ENCODE measurements at regions not wholly inside any gene's neighbourhood (a gene's known extent, or its start where the extent isn't known, plus 50 kb on each side); places are given as distances from the start of the nearest gene placed in this dataset.

DNA sequence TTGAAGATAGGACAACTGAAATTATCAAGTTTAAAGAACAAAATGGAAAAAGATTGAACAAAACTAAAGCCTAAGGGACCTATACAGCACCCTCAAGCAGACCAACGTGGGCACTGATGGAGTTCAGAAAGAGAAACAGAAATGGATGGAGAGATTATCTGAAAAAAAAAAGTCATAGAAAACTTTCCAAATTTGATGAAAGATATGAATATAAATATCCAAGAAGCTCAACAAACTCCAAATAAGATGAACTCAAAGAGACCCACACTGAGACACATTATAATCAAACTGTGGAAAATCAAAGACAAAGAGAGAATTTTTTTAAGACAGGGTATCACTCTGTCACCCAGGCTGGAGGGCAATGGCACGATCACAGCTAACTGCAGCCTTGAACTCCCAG, 128.6 kb upstream of the PUM3 start:
- TF ChIP-seq, protein P1, sequence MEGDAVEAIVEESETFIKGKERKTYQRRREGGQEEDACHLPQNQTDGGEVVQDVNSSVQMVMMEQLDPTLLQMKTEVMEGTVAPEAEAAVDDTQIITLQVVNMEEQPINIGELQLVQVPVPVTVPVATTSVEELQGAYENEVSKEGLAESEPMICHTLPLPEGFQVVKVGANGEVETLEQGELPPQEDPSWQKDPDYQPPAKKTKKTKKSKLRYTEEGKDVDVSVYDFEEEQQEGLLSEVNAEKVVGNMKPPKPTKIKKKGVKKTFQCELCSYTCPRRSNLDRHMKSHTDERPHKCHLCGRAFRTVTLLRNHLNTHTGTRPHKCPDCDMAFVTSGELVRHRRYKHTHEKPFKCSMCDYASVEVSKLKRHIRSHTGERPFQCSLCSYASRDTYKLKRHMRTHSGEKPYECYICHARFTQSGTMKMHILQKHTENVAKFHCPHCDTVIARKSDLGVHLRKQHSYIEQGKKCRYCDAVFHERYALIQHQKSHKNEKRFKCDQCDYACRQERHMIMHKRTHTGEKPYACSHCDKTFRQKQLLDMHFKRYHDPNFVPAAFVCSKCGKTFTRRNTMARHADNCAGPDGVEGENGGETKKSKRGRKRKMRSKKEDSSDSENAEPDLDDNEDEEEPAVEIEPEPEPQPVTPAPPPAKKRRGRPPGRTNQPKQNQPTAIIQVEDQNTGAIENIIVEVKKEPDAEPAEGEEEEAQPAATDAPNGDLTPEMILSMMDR (IDR thresholded peaks at IDR 0.05; ENCODE audit: unreplicated experiment), result no peak
- H3K9me3 Mint-ChIP-seq (ENCODE audit: unreplicated experiment), result no peaks in the 10 kb centered on the region
- H3K36me3 Mint-ChIP-seq (ENCODE audit: low read depth, unreplicated experiment), result no peaks in the 10 kb centered on the region
- DNase-seq (ENCODE audit: low spot score), result no peak
- H3K4me3 Mint-ChIP-seq (ENCODE audit: unreplicated experiment), result no peak overlapping the region
- peaks cover 2% of the 10 kb centered on the region for H3K27me3 Mint-ChIP-seq (ENCODE audit: unreplicated experiment)
- H3K27ac Mint-ChIP-seq (ENCODE audit: unreplicated experiment), result no peak overlapping the region
- no peaks in the 10 kb centered on the region for H3K4me1 Mint-ChIP-seq (ENCODE audit: unreplicated experiment)

DNA sequence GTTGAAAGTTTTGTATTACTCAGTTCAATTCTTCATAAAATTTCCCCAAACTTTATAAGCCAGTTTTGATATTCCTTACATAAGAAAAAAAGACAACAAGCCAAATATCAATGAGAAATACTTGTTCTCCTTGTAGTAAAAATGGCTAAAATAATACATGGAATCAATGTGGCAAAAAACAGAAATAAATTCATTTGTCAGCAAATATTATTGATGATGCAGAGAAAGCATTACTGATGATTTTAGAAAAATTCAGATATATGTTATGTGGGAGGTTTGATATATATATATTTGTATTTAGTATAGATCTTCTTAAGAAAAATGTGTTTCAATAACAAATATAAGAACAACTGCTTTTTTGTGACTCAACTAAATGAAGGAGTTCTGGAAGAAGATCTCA, 127.0 kb upstream of the PUM3 start:
- Mint-ChIP-seq H3K4me3 (ENCODE audit: unreplicated experiment) (no peak overlapping the region), H3K4me1 (ENCODE audit: unreplicated experiment) (no peaks in the 10 kb centered on the region), H3K27me3 (ENCODE audit: unreplicated experiment) (peaks cover 2% of the 10 kb centered on the region), H3K27ac (ENCODE audit: unreplicated experiment) (no peak overlapping the region), H3K9me3 (ENCODE audit: unreplicated experiment) (no peaks in the 10 kb centered on the region), H3K36me3 (ENCODE audit: low read depth, unreplicated experiment) (no peaks in the 10 kb centered on the region)
- TF ChIP-seq, protein P1 (IDR thresholded peaks at IDR 0.05; ENCODE audit: unreplicated experiment), result no peak
- no peak for DNase-seq (ENCODE audit: low spot score)

DNA sequence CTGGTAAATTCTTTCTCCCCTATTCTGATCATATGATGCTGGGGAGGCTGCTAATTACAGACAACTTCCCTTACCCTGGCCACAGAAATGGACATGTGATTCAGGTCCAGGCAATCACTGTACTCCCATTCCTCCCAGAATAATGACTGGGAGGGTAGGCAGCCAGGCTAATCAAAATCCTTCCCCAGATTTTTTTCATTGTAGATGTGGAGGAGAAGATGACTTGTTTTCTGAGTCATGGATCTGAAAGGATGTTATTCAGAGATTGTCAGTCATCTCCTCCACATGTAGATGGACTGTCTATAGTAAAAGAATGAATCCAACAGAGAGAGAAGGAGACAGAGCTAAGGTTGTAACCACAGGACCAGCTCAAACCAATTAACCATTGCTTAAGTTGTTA, 123.9 kb upstream of the PUM3 start:
- DNase-seq (ENCODE audit: low spot score), result no peak
- TF ChIP-seq, protein P1 (IDR thresholded peaks at IDR 0.05; ENCODE audit: unreplicated experiment), result no peak
- peaks cover 2% of the 10 kb centered on the region for H3K27me3 Mint-ChIP-seq (ENCODE audit: unreplicated experiment)
- H3K36me3 Mint-ChIP-seq (ENCODE audit: low read depth, unreplicated experiment), result no peaks in the 10 kb centered on the region
- H3K4me3 Mint-ChIP-seq (ENCODE audit: unreplicated experiment), result no peak overlapping the region
- H3K27ac Mint-ChIP-seq (ENCODE audit: unreplicated experiment), result no peak overlapping the region
- no peaks in the 10 kb centered on the region for H3K4me1 Mint-ChIP-seq (ENCODE audit: unreplicated experiment)
- no peaks in the 10 kb centered on the region for H3K9me3 Mint-ChIP-seq (ENCODE audit: unreplicated experiment)

DNA sequence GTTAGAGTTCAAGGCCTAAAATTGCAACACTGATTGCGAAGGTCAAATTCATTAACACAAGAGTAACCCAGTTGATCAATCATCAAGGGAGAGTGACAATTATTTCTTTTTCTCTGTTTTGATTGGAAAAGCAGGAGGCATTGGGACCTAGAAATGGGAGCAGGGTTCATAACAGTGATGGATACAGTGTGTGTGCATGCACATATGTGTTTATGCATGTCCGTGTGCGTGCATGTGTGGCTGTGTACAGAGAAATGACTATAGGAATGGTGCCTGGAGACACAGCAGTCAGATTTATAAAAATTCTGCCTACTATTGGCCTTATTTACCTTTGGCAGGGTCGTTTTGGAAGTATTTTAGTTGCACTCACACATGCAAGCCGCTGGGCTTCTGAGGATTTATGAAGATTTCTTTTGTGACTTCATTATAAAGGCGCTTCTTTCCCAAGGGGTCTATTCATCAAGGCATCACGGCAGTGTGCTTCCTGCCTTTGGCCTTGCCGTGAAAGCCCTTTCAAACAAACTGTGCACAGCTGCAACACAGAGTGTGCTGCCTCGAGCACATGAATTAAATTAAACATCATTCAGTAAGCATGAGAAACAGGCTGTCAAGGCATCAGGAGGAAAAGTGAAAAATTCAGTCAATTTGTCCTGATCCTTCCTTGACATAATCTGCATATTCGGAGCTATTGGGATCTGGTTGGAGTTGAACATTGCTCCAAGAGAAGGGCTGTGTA, 122.8 kb upstream of the PUM3 start:
- TF ChIP-seq, protein P1 (IDR thresholded peaks at IDR 0.05; ENCODE audit: unreplicated experiment), result no peak
- no peak for DNase-seq (ENCODE audit: low spot score)
- Mint-ChIP-seq H3K4me1 (ENCODE audit: unreplicated experiment) (no peaks in the 10 kb centered on the region), H3K9me3 (ENCODE audit: unreplicated experiment) (no peaks in the 10 kb centered on the region), H3K4me3 (ENCODE audit: unreplicated experiment) (no peak overlapping the region), H3K36me3 (ENCODE audit: low read depth, unreplicated experiment) (no peaks in the 10 kb centered on the region), H3K27me3 (ENCODE audit: unreplicated experiment) (peaks cover 2% of the 10 kb centered on the region), H3K27ac (ENCODE audit: unreplicated experiment) (no peak overlapping the region)

DNA sequence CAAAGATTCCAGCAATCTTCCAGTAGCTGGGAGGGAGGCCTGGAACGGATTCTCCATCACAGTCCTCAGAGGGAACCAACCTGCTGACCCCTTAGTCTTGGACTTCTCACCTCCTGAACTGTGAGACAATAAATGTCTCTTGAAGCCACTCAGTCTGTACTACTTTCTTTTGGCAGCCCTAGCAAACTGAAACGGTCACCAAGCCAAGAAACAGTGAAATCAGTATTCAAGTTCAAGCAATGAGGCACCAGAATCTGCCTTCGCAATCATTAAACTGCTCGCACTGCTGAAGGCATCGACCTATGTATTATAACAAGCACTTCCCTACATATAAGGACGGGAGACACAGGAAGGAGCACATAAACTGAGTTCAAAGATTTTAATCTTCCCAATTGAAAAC, 120.6 kb upstream of the PUM3 start:
- TF ChIP-seq, protein P1 (IDR thresholded peaks at IDR 0.05; ENCODE audit: unreplicated experiment), result no peak
- no peak overlapping the region for H3K27ac Mint-ChIP-seq (ENCODE audit: unreplicated experiment)
- H3K27me3 Mint-ChIP-seq (ENCODE audit: unreplicated experiment), result no peaks in the 10 kb centered on the region
- DNase-seq (ENCODE audit: low spot score), result no peak
- H3K9me3 Mint-ChIP-seq (ENCODE audit: unreplicated experiment), result no peaks in the 10 kb centered on the region
- no peaks in the 10 kb centered on the region for H3K36me3 Mint-ChIP-seq (ENCODE audit: low read depth, unreplicated experiment)
- no peak overlapping the region for H3K4me3 Mint-ChIP-seq (ENCODE audit: unreplicated experiment)
- no peaks in the 10 kb centered on the region for H3K4me1 Mint-ChIP-seq (ENCODE audit: unreplicated experiment)

Measured in endothelial cell (in vitro differentiated cells).